IMR-90 (cell line): ENCODE measurements at regions not wholly inside any gene's neighbourhood (a gene's known extent, or its start where the extent isn't known, plus 50 kb on each side); places are given as distances from the start of the nearest gene placed in this dataset.

ENCODE experiments used
- ATAC-seq: fragments of 200-7000 bp; cut with Tn5 transposase; 2 replicates; pipeline ENCODE4 v1.9.1; 2020; ENCODE audit warnings: low read depth, mild to moderate bottlenecking, moderate library complexity
- BruUV-seq: library from RNA; stranded (reverse); fragments of 400-500 nt; replicated peaks from 2 replicates; lab custom pipeline; 2021; lab: Mats Ljungman, UMichigan
- CTCF ChIA-PET: fragments of 300-600 bp; formaldehyde crosslinking; extraction: SDS; loops from one replicate; lab custom pipeline; 2021; ENCODE audit warnings: antibody characterized with exemption; lab: Yijun Ruan, JAX
- POLR2A ChIA-PET: fragments of 300-600 bp; sonication (Branson Sonifier 250); formaldehyde crosslinking; loops from one replicate; lab custom pipeline; 2022; ENCODE audit warnings: antibody characterized with exemption; ENCODE audit not compliant: unreplicated experiment; lab: Charles Lee
- DNase-seq: peaks from one replicate; pipeline ENCODE4 v3.0.0; 2013
- H2AFZ ChIP-seq: replicated peaks from 2 replicates; pipeline ENCODE3; 2013; ENCODE audit warnings: low read length, mild to moderate bottlenecking; ENCODE audit not compliant: poor library complexity
- H2AK5ac ChIP-seq: 2 replicates; pipeline ENCODE4 v1.6.1; 2013; ENCODE audit warnings: low read depth, low read length, inconsistent platforms
- H2AK9ac ChIP-seq: replicated peaks from 2 replicates; pipeline ENCODE3; 2013; ENCODE audit warnings: mild to moderate bottlenecking, low read depth, low read length, moderate library complexity; ENCODE audit not compliant: poor library complexity
- H2BK120ac ChIP-seq: 2 replicates; pipeline ENCODE4 v1.6.1; 2013; ENCODE audit warnings: low read depth, low read length, inconsistent platforms
- H2BK15ac ChIP-seq: 3 replicates; pipeline ENCODE4 v1.6.1; 2013; ENCODE audit warnings: low read depth, low read length, inconsistent platforms
- H2BK20ac ChIP-seq: 2 replicates; pipeline ENCODE4 v1.6.1; 2013; ENCODE audit warnings: low read depth, mild to moderate bottlenecking, inconsistent platforms, low read length, moderate library complexity
- H2BK5ac ChIP-seq: 2 replicates; pipeline ENCODE4 v1.6.1; 2013; ENCODE audit warnings: mild to moderate bottlenecking, low read depth, low read length, inconsistent platforms; ENCODE audit not compliant: poor library complexity, severe bottlenecking
- H3K14ac ChIP-seq: replicated peaks from 2 replicates; pipeline ENCODE4 v1.6.1; 2013; ENCODE audit warnings: low read depth, low read length, inconsistent platforms
- H3K18ac ChIP-seq: 2 replicates; pipeline ENCODE4 v1.6.1; 2013; ENCODE audit warnings: low read depth, low read length, control low read depth
- H3K23ac ChIP-seq: 2 replicates; pipeline ENCODE4 v1.6.1; 2013; ENCODE audit warnings: low read depth, low read length, inconsistent platforms
- H3K27ac ChIP-seq: 2 replicates; pipeline ENCODE4 v1.5.1; 2013; ENCODE audit warnings: mild to moderate bottlenecking, control low read depth, low read length; ENCODE audit not compliant: insufficient read depth
- H3K27me3 ChIP-seq: 2 replicates; pipeline ENCODE4 v1.6.1; 2013; ENCODE audit warnings: low read length; ENCODE audit not compliant: control insufficient read depth, insufficient read depth
- H3K36me3 ChIP-seq: 2 replicates; pipeline ENCODE4 v1.6.1; 2013; ENCODE audit warnings: low read length, mixed read lengths; ENCODE audit not compliant: control insufficient read depth, insufficient read depth
- H3K4ac ChIP-seq: 2 replicates; pipeline ENCODE4 v1.6.1; 2013; ENCODE audit warnings: low read depth, low read length, inconsistent platforms
- H3K4me1 ChIP-seq: 2 replicates; pipeline ENCODE4 v1.6.1; 2013; ENCODE audit warnings: low read length, mixed read lengths; ENCODE audit not compliant: control insufficient read depth, insufficient read depth
- H3K4me2 ChIP-seq: 2 replicates; pipeline ENCODE4 v1.6.1; 2013; ENCODE audit warnings: low read depth, mild to moderate bottlenecking, control low read depth, low read length, moderate library complexity
- H3K4me3 ChIP-seq: 2 replicates; pipeline ENCODE4 v1.5.1; 2013; ENCODE audit warnings: low read depth, mild to moderate bottlenecking, control low read depth, low read length, moderate library complexity; ENCODE audit not compliant: insufficient read depth
- H3K56ac ChIP-seq: 2 replicates; pipeline ENCODE4 v1.6.1; 2013; ENCODE audit warnings: low read length, inconsistent platforms; ENCODE audit not compliant: insufficient read depth; ENCODE audit errors: extremely low read depth
- H3K79me1 ChIP-seq, 2 experiments: 2 replicates each; pipeline ENCODE4 v1.6.1; 2013; ENCODE audit warnings: low read length in 2 of 2, inconsistent platforms in 1 of 2, low read depth in 1 of 2
- H3K9ac ChIP-seq: 2 replicates; pipeline ENCODE4 v1.6.1; 2013; ENCODE audit warnings: low read depth, low read length, control low read depth
- H3K9me1 ChIP-seq: 2 replicates; pipeline ENCODE4 v1.6.1; 2013; ENCODE audit warnings: low read length, inconsistent platforms; ENCODE audit not compliant: insufficient read depth
- H3K9me3 ChIP-seq: 2 replicates; pipeline ENCODE4 v1.6.1; 2013; ENCODE audit warnings: low read length; ENCODE audit not compliant: control insufficient read depth, insufficient read depth
- H4K20me1 ChIP-seq: 2 replicates; pipeline ENCODE4 v1.6.1; 2013; ENCODE audit warnings: low read length, inconsistent platforms; ENCODE audit not compliant: insufficient read depth
- H4K5ac ChIP-seq: 2 replicates; pipeline ENCODE4 v1.6.1; 2013; ENCODE audit warnings: mild to moderate bottlenecking, low read depth, low read length, control low read depth
- H4K8ac ChIP-seq, 2 experiments: 2 replicates each; pipeline ENCODE4 v1.6.1; 2013; ENCODE audit warnings: low read depth in 2 of 2, low read length in 2 of 2, control low read depth in 1 of 2, inconsistent platforms in 1 of 2
- H4K91ac ChIP-seq: 2 replicates; pipeline ENCODE4 v1.6.1; 2013; ENCODE audit warnings: low read depth, low read length, inconsistent platforms; ENCODE audit not compliant: insufficient read depth
- BHLHE40 ChIP-seq: fragments of 150-350 bp; IDR thresholded peaks from 2 replicates; pipeline ENCODE4 v1.6.1; 2016; ENCODE audit warnings: mild to moderate bottlenecking, low read depth, low read length
- CEBPB ChIP-seq: IDR thresholded peaks from 2 replicates; pipeline ENCODE4 v1.6.1; 2012; ENCODE audit warnings: low read depth, low read length, improper control_type of control experiment
- CHD1 ChIP-seq: IDR thresholded peaks from 2 replicates; pipeline ENCODE4 v1.6.1; 2012; ENCODE audit warnings: low read depth, low read length, improper control_type of control experiment
- FOS ChIP-seq: fragments of 150-350 bp; IDR thresholded peaks from 2 replicates; pipeline ENCODE4 v1.6.1; 2016; ENCODE audit warnings: low read depth, low read length
- MAFK ChIP-seq: IDR thresholded peaks from 2 replicates; pipeline ENCODE4 v1.6.1; 2012; ENCODE audit warnings: low read depth, low read length, improper control_type of control experiment
- MAZ ChIP-seq: IDR thresholded peaks from 2 replicates; pipeline ENCODE4 v1.6.1; 2012; ENCODE audit warnings: low read depth, mild to moderate bottlenecking, low read length, improper control_type of control experiment, moderate library complexity, borderline replicate concordance
- MXI1 ChIP-seq: IDR thresholded peaks from 2 replicates; pipeline ENCODE4 v1.6.1; 2012; ENCODE audit warnings: low read depth, mild to moderate bottlenecking, low read length, moderate library complexity, borderline replicate concordance
- POLR2A ChIP-seq: IDR thresholded peaks from 2 replicates; pipeline ENCODE4 v1.6.1; 2012; ENCODE audit warnings: mild to moderate bottlenecking, low read depth, low read length
- RAD21 ChIP-seq: IDR thresholded peaks from 2 replicates; pipeline ENCODE4 v1.6.1; 2012; ENCODE audit warnings: low read length, improper control_type of control experiment
- RCOR1 ChIP-seq: IDR thresholded peaks from 2 replicates; pipeline ENCODE4 v1.6.1; 2012; ENCODE audit warnings: mild to moderate bottlenecking, low read length, improper control_type of control experiment; ENCODE audit not compliant: insufficient replicate concordance
- RFX5 ChIP-seq: IDR thresholded peaks from 2 replicates; pipeline ENCODE4 v1.8.0; 2012; ENCODE audit warnings: low read depth, mild to moderate bottlenecking, low read length, moderate library complexity
- SMC3 ChIP-seq: fragments of 150-350 bp; IDR thresholded peaks from 2 replicates; pipeline ENCODE4 v1.6.1; 2016; ENCODE audit warnings: low read depth, mild to moderate bottlenecking, antibody characterized with exemption, low read length, moderate library complexity
- WGBS, 2 experiments: methylation state at CpG; one replicate each; pipeline versions ENCODE4 v1.1.5 to v1.1.7; 2013; ENCODE audit warnings: missing lambda C conversion rate in 2 of 2; ENCODE audit not compliant: insufficient read length in 1 of 2; ENCODE audit errors: extremely low coverage in 2 of 2; 5-methylcytosine and 5-hydroxymethylcytosine counted together
- dilution Hi-C: fragments of 300-500 bp; cut with HindIII; formaldehyde crosslinking; loops from one replicate; pipeline ENCODE4 v1.14.3; 2018; ENCODE audit warnings: low sequenced_read_pairs; ENCODE audit not compliant: unreplicated experiment
- in situ Hi-C: fragments of 300-500 bp; cut with MboI; formaldehyde crosslinking; loops from 3 replicates; pipeline ENCODE4 v1.14.3; 2019; ENCODE audit warnings: low sequenced_read_pairs, inconsistent platforms, mixed read lengths
- intact Hi-C: fragments of 100-400 bp; cut with micrococcal nuclease; formaldehyde crosslinking; loops from 2 replicates; pipeline ENCODE4 v1.10.0; 2022
- TF ChIP-seq, protein P1 (sequence below): conservative IDR thresholded peaks from 2 replicates; pipeline ENCODE4 v1.5.1; 2012; ENCODE audit warnings: mild to moderate bottlenecking, low read depth, low read length, improper control_type of control experiment
- TF ChIP-seq, protein P2 (sequence below): fragments of 150-350 bp; IDR thresholded peaks from 2 replicates; pipeline ENCODE4 v1.6.1; 2017; ENCODE audit warnings: mild to moderate bottlenecking, antibody characterized with exemption, low read length, low read depth

DNA sequence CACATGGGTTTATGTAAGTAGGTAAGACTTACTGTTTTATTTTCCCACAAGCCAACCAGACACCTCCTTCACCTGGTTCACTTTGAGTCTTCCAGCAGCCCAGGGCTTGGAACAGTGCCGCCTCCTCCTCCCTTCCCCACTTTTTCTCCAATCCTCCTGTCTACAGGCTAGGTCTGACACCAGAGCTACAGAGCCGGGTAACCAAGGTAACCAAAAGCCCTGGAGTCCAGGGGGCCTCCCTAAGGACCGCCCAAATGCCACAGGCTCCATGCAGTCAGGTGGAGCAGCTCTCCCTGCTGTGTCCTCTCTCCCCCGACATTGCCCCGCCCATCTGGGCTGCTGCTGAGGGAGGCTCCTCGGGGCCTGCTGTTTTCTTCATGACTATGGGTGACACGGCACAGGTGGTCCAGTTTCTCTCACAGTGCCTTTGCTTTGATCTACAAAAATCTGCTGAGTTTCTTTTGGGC lies 138.0 kb upstream of the EFNA5 start:
- peaks cover 10% of the 10 kb centered on the region for H3K4me1 ChIP-seq
- intact Hi-C loops = no loop called here
- BruUV-seq = no TSS peak
- H2AK5ac ChIP-seq = peak overlapping the region; percentile 16; the same call in 1 of the 2 replicates
- no peak overlapping the region for H2BK20ac ChIP-seq
- DNase-seq (no peak), ATAC-seq (no peak)
- no peaks in the 10 kb centered on the region for H4K20me1 ChIP-seq
- no peak overlapping the region for H3K9ac ChIP-seq
- H2BK120ac ChIP-seq = 0 out of 2 replicates have a peak overlapping the region, but pooled peaks have one; percentile 6
- ChIA-PET CTCF (no interaction called here), POLR2A (no interaction called here)
- no peaks in the 10 kb centered on the region; the same call in 1 of the 2 replicates for H3K27me3 ChIP-seq
- no peak overlapping the region for H4K5ac ChIP-seq
- H3K4ac ChIP-seq = peak overlapping the region; percentile 42; the same call in 1 of the 2 replicates
- H3K79me1 ChIP-seq = no peaks in the 10 kb centered on the region
- no peak overlapping the region for H4K91ac ChIP-seq
- dilution Hi-C loops = no loop called here
- no peak overlapping the region for H3K4me2 ChIP-seq
- WGBS, 2 experiments = 51% methylated on average over 4 of the region's 7 CpGs; no CpG with 5 or more reads in 1 of the 2 experiments
- H3K36me3 ChIP-seq = no peaks in the 10 kb centered on the region
- no peak overlapping the region for H3K18ac ChIP-seq
- H2BK5ac ChIP-seq = no peak overlapping the region
- H4K8ac ChIP-seq = no peak overlapping the region
- H2AFZ ChIP-seq = peak overlapping the region; percentile 41
- no peak overlapping the region for H3K4me3 ChIP-seq
- no peak overlapping the region for H3K23ac ChIP-seq
- H3K27ac ChIP-seq = no peak overlapping the region
- H2AK9ac ChIP-seq = peak overlapping the region; percentile 35
- H3K56ac ChIP-seq = no peak overlapping the region
- H2BK15ac ChIP-seq = no peak overlapping the region; the same call in 2 of the 3 replicates
- no peak for TF ChIP-seq RAD21
- no peak for TF ChIP-seq POLR2A
- TF ChIP-seq MXI1 = no peak
- no peak for TF ChIP-seq BHLHE40
- TF ChIP-seq MAFK = no peak
- TF ChIP-seq, protein P1, sequence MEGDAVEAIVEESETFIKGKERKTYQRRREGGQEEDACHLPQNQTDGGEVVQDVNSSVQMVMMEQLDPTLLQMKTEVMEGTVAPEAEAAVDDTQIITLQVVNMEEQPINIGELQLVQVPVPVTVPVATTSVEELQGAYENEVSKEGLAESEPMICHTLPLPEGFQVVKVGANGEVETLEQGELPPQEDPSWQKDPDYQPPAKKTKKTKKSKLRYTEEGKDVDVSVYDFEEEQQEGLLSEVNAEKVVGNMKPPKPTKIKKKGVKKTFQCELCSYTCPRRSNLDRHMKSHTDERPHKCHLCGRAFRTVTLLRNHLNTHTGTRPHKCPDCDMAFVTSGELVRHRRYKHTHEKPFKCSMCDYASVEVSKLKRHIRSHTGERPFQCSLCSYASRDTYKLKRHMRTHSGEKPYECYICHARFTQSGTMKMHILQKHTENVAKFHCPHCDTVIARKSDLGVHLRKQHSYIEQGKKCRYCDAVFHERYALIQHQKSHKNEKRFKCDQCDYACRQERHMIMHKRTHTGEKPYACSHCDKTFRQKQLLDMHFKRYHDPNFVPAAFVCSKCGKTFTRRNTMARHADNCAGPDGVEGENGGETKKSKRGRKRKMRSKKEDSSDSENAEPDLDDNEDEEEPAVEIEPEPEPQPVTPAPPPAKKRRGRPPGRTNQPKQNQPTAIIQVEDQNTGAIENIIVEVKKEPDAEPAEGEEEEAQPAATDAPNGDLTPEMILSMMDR = no peak
- no peak for TF ChIP-seq SMC3
- TF ChIP-seq RFX5 = no peak
- TF ChIP-seq RCOR1 = no peak
- TF ChIP-seq, protein P2, sequence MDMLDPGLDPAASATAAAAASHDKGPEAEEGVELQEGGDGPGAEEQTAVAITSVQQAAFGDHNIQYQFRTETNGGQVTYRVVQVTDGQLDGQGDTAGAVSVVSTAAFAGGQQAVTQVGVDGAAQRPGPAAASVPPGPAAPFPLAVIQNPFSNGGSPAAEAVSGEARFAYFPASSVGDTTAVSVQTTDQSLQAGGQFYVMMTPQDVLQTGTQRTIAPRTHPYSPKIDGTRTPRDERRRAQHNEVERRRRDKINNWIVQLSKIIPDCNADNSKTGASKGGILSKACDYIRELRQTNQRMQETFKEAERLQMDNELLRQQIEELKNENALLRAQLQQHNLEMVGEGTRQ = no peak
- no peak for TF ChIP-seq FOS
- no peak for TF ChIP-seq CEBPB
- TF ChIP-seq MAZ = no peak
- TF ChIP-seq CHD1 = no peak
- in situ Hi-C loops = no loop called here
- H3K14ac ChIP-seq = peak overlapping the region; percentile 0; the same call in 1 of the 2 replicates
- peaks cover 8% of the 10 kb centered on the region for H3K9me1 ChIP-seq
- H3K9me3 ChIP-seq = no peaks in the 10 kb centered on the region
